SK-N-MC (cell line): ENCODE measurements at regions not wholly inside any gene's neighbourhood (a gene's known extent, or its start where the extent isn't known, plus 50 kb on each side); places are given as distances from the start of the nearest gene placed in this dataset.

ENCODE experiments used
- DNase-seq: peaks from one replicate; pipeline ENCODE4 v3.0.0-alpha.2; 2011; ENCODE audit warnings: low read depth, low spot score
- H3K27ac ChIP-seq: fragments of 200-600 bp; sonication (generic); 2 replicates; pipeline ENCODE4 v1.5.1; 2016; ENCODE audit warnings: mixed run types
- H3K36me3 ChIP-seq: fragments of 200-600 bp; sonication (generic); 2 replicates; pipeline ENCODE4 v1.6.1; 2017; ENCODE audit warnings: antibody characterized with exemption, low read length, mixed read lengths; ENCODE audit not compliant: insufficient read depth
- H3K4me3 ChIP-seq: fragments of 200-600 bp; sonication (generic); 2 replicates; pipeline ENCODE4 v1.5.1; 2016
- H3K9ac ChIP-seq: fragments of 200-600 bp; sonication (generic); 2 replicates; pipeline ENCODE4 v1.8.0; 2017; ENCODE audit warnings: mixed run types, mixed read lengths; ENCODE audit not compliant: insufficient read length
- H3K9me3 ChIP-seq: fragments of 200-600 bp; sonication (generic); 2 replicates; pipeline ENCODE4 v1.6.1; 2017; ENCODE audit warnings: low read depth, mild to moderate bottlenecking, antibody characterized with exemption, low read length, moderate library complexity, mixed read lengths
- EZH2 ChIP-seq: fragments of 200-600 bp; sonication (generic); IDR thresholded peaks from one replicate; pipeline ENCODE4 v1.6.1; 2017; ENCODE audit warnings: antibody characterized with exemption
- FOXP2 ChIP-seq: optimal IDR thresholded peaks from 2 replicates; pipeline ENCODE3; 2011; ENCODE audit warnings: mild to moderate bottlenecking, moderate library complexity; ENCODE audit not compliant: insufficient read depth; ENCODE audit errors: extremely low read length, control extremely low read depth
- POLR2AphosphoS5 ChIP-seq: IDR thresholded peaks from 2 replicates; pipeline ENCODE4 v1.6.1; 2012; ENCODE audit warnings: mild to moderate bottlenecking, low read depth, low read length, borderline replicate concordance

DNA sequence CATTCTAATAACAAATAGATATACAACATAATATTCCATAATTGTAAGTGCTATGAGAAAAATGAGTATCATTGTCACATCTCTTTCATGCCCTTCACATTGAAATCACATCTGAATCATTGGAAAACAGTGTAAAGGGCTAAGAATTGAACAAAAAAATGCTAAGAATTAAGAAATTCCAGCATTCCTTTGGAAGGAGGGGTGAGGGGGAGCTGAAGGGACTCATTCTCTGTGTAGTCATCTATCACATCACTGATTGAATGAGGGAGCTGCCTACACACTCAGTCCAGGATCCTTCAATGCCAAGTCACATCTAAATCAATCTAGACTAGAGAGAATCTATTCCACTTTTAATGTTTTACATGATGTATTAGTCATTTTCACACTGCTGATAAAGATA lies 286.6 kb downstream of the DTWD2 start:
- Histone ChIP-seq H3K9ac (no peak overlapping the region), H3K27ac (no peak overlapping the region), H3K9me3 (no peaks in the 10 kb centered on the region), H3K4me3 (no peak overlapping the region), H3K36me3 (no peaks in the 10 kb centered on the region)
- TF ChIP-seq FOXP2 (no peak), POLR2AphosphoS5 (no peak), EZH2 (no peak)
- no peak for DNase-seq

GRCh38 chr5:118700510-118700909 lies 287.8 kb downstream of the DTWD2 start:
- Histone ChIP-seq H3K36me3 (no peaks in the 10 kb centered on the region), H3K9ac (no peak overlapping the region), H3K9me3 (no peaks in the 10 kb centered on the region), H3K27ac (no peak overlapping the region), H3K4me3 (no peak overlapping the region)
- TF ChIP-seq POLR2AphosphoS5, result no peak
- no peak for TF ChIP-seq FOXP2
- TF ChIP-seq EZH2, result no peak
- no peak for DNase-seq

DNA sequence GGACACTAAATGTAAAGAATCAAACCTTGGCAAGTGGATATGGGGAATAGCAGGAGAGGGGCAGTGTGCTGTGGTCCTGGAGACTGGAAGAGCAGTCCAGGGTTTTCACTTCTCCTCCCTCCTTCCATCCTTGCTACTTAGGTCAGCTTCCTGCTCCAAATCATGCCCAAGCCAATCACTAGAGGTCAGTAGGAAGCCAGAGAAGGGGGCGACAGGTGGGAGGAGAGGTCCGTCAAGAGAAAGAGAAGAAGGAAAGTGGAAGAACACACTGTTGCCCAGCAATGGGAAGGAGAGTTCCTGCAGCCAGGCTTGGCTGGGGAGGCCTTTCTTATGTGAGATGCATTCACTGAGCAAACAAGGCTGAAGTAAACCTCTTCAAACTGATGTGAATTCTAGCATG lies 289.6 kb downstream of the DTWD2 start:
- H3K9ac ChIP-seq, result no peak overlapping the region
- TF ChIP-seq EZH2 (no peak), FOXP2 (no peak), POLR2AphosphoS5 (no peak)
- no peak overlapping the region for H3K27ac ChIP-seq
- no peak overlapping the region for H3K4me3 ChIP-seq
- H3K9me3 ChIP-seq, result no peaks in the 10 kb centered on the region
- H3K36me3 ChIP-seq, result no peaks in the 10 kb centered on the region
- no peak for DNase-seq

- no peak for DNase-seq
- Histone ChIP-seq H3K4me3 (no peak overlapping the region), H3K36me3 (no peaks in the 10 kb centered on the region), H3K27ac (no peak overlapping the region), H3K9me3 (no peaks in the 10 kb centered on the region), H3K9ac (no peak overlapping the region)
- TF ChIP-seq EZH2 (no peak), POLR2AphosphoS5 (no peak), FOXP2 (no peak)
These were observed 292.3 kb downstream of the DTWD2 start for GRCh38 chr5:118696076-118696475.

- Histone ChIP-seq H3K9ac (no peak overlapping the region), H3K36me3 (no peaks in the 10 kb centered on the region), H3K4me3 (no peak overlapping the region), H3K27ac (no peak overlapping the region), H3K9me3 (no peaks in the 10 kb centered on the region)
- TF ChIP-seq POLR2AphosphoS5 (no peak), FOXP2 (no peak), EZH2 (no peak)
- DNase-seq, result no peak
These were observed 295.5 kb downstream of the DTWD2 start for GRCh38 chr5:118692811-118693342.

- Histone ChIP-seq H3K9me3 (no peaks in the 10 kb centered on the region), H3K27ac (no peak overlapping the region), H3K4me3 (no peak overlapping the region), H3K36me3 (no peaks in the 10 kb centered on the region), H3K9ac (no peak overlapping the region)
- TF ChIP-seq EZH2, result no peak
- TF ChIP-seq FOXP2, result no peak
- no peak for TF ChIP-seq POLR2AphosphoS5
- no peak for DNase-seq
These were observed 300.4 kb downstream of the DTWD2 start for GRCh38 chr5:118687661-118688621.

DNA sequence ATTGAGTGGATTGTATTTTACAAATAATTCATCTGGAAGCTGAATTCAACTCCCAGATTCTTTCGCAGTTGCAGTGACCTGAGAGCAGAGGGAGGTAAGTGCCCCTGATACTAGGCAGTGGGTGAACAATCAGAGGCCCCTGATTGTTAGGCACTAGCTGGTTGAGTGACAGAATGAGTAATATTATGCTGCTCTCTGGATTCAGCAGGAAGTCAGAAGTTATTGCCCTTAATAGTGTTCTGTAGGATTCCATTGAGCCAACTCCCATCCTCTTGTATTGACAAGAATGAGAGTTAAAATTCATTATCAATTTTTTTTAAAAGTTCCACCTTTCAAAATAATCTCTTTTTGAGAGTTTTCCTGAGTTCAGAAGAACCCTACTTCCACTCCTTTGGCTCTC lies 301.2 kb downstream of the DTWD2 start:
- TF ChIP-seq FOXP2 (no peak), EZH2 (no peak), POLR2AphosphoS5 (no peak)
- Histone ChIP-seq H3K9me3 (no peaks in the 10 kb centered on the region), H3K36me3 (no peaks in the 10 kb centered on the region), H3K9ac (no peak overlapping the region), H3K4me3 (no peak overlapping the region), H3K27ac (no peak overlapping the region)
- no peak for DNase-seq

DNA sequence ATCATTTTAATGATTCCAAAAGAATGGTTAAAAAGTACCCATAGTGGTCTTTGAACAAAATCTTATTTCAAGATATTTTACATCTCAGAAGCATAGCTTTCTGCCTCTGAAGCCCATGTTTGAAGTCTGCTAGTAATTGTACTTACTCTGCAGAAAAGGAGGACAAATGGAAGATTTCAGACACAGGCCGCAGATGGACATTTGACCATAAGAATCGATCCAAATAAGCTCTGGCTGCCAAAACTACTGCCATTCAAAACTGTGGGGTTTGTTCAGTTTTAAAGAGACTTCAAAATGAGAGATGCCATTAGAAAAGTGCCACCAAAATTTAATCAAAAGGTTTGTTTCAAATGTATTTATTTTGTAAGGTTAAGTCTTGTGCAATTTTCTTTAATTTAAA lies 306.7 kb downstream of the DTWD2 start:
- H3K9ac ChIP-seq, result no peak overlapping the region
- no peaks in the 10 kb centered on the region for H3K36me3 ChIP-seq
- TF ChIP-seq FOXP2 (no peak), EZH2 (no peak), POLR2AphosphoS5 (no peak)
- H3K9me3 ChIP-seq, result no peaks in the 10 kb centered on the region
- DNase-seq, result no peak
- no peak overlapping the region for H3K27ac ChIP-seq
- H3K4me3 ChIP-seq, result no peak overlapping the region
